ENCODE measurements at regions not wholly inside any gene's neighbourhood (a gene's known extent, or its start where the extent isn't known, plus 50 kb on each side); places are given as distances from the start of the nearest gene placed in this dataset.

GRCh38 chr4:160810941-160811340 is 1352.9 kb downstream of the FSTL5 start:
- Mint-ChIP-seq H3K36me3 (no peaks in the 10 kb centered on the region), H3K9me3 (peaks cover 4% of the 10 kb centered on the region; the same call in 1 of the 2 replicates), H3K27ac (no peak overlapping the region), H3K4me3 (no peak overlapping the region), H3K4me1 (no peaks in the 10 kb centered on the region), H3K27me3 (ENCODE audit: low read depth) (no peaks in the 10 kb centered on the region)
- ChIA-PET CTCF (no interaction called here), POLR2A (no interaction called here)
- TF ChIP-seq, protein P1, sequence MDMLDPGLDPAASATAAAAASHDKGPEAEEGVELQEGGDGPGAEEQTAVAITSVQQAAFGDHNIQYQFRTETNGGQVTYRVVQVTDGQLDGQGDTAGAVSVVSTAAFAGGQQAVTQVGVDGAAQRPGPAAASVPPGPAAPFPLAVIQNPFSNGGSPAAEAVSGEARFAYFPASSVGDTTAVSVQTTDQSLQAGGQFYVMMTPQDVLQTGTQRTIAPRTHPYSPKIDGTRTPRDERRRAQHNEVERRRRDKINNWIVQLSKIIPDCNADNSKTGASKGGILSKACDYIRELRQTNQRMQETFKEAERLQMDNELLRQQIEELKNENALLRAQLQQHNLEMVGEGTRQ (CRISPR knock-in tag; IDR thresholded peaks at IDR 0.05) = no peak
- TF ChIP-seq ZNF121 (CRISPR knock-in tag; IDR thresholded peaks at IDR 0.05) = no peak
- TF ChIP-seq CDX4 (CRISPR knock-in tag; IDR thresholded peaks at IDR 0.05; ENCODE audit: borderline replicate concordance) = no peak
- no peak for TF ChIP-seq SOX15 (CRISPR knock-in tag; IDR thresholded peaks at IDR 0.05)
- no peak for TF ChIP-seq ZNF423 (CRISPR knock-in tag; IDR thresholded peaks at IDR 0.05)
- TF ChIP-seq GABPB1 (CRISPR knock-in tag; IDR thresholded peaks at IDR 0.05) = no peak
- TF ChIP-seq PRRX2 (CRISPR knock-in tag; IDR thresholded peaks at IDR 0.05) = no peak
- TF ChIP-seq ZNF396 (CRISPR knock-in tag; IDR thresholded peaks at IDR 0.05; ENCODE audit: borderline replicate concordance) = no peak
- no peak for TF ChIP-seq SMAD3 (CRISPR knock-in tag; IDR thresholded peaks at IDR 0.05; ENCODE audit: borderline replicate concordance)
- no peak for TF ChIP-seq ZNF416 (CRISPR knock-in tag; IDR thresholded peaks at IDR 0.05)
- TF ChIP-seq HMGA2 (CRISPR knock-in tag; IDR thresholded peaks at IDR 0.05) = no peak
- no peak for TF ChIP-seq KAT7 (CRISPR knock-in tag; IDR thresholded peaks at IDR 0.05; ENCODE audit: borderline replicate concordance)
- TF ChIP-seq RORB (CRISPR knock-in tag; IDR thresholded peaks at IDR 0.05) = no peak
- TF ChIP-seq E2F1 (CRISPR knock-in tag; IDR thresholded peaks at IDR 0.05) = no peak
- TF ChIP-seq ATF6 (CRISPR knock-in tag; IDR thresholded peaks at IDR 0.05) = no peak
- no peak for TF ChIP-seq MYBL2 (CRISPR knock-in tag; IDR thresholded peaks at IDR 0.05)
- TF ChIP-seq ZNF138 (CRISPR knock-in tag; conservative IDR thresholded peaks at IDR 0.05) = no peak
- DNase-seq (ENCODE audit: low spot score) (no peak), ATAC-seq (no peak)

DNA sequence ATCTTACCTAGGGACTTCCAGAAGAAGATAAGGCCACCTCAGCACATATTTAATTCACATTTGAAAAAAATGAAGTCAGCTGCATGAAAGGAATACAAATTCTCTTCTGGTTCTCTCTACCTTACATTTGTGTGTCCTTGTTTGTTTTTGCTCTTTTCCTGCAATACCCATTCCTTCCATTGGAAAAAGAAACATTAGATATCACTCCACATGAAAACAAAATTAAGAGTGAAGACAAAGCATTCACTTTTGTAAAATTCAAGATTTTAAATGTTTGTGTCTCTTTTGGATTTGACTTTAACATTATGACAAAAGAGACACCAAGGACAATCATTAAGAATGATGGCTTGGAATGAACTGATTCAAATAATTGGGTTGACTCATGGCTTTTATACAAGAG is 1351.8 kb downstream of the FSTL5 start:
- POLR2A ChIA-PET = no interaction called here

GRCh38 chr4:160814726-160815125 is 1349.1 kb downstream of the FSTL5 start:
- Mint-ChIP-seq H3K27me3 (ENCODE audit: low read depth) (no peaks in the 10 kb centered on the region), H3K36me3 (no peaks in the 10 kb centered on the region), H3K4me3 (no peak overlapping the region), H3K27ac (no peak overlapping the region), H3K9me3 (no peaks in the 10 kb centered on the region), H3K4me1 (no peaks in the 10 kb centered on the region)
- ChIA-PET CTCF (no interaction called here), POLR2A (no interaction called here)
- ATAC-seq (no peak), DNase-seq (ENCODE audit: low spot score) (no peak)
- TF ChIP-seq, protein P2, sequence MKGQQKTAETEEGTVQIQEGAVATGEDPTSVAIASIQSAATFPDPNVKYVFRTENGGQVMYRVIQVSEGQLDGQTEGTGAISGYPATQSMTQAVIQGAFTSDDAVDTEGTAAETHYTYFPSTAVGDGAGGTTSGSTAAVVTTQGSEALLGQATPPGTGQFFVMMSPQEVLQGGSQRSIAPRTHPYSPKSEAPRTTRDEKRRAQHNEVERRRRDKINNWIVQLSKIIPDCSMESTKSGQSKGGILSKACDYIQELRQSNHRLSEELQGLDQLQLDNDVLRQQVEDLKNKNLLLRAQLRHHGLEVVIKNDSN (CRISPR knock-in tag; IDR thresholded peaks at IDR 0.05) = no peak
- TF ChIP-seq GTF2I (CRISPR knock-in tag; conservative IDR thresholded peaks at IDR 0.05) = no peak
- no peak for TF ChIP-seq ESRRA (CRISPR knock-in tag; IDR thresholded peaks at IDR 0.05; ENCODE audit: borderline replicate concordance)
- TF ChIP-seq, protein P3, sequence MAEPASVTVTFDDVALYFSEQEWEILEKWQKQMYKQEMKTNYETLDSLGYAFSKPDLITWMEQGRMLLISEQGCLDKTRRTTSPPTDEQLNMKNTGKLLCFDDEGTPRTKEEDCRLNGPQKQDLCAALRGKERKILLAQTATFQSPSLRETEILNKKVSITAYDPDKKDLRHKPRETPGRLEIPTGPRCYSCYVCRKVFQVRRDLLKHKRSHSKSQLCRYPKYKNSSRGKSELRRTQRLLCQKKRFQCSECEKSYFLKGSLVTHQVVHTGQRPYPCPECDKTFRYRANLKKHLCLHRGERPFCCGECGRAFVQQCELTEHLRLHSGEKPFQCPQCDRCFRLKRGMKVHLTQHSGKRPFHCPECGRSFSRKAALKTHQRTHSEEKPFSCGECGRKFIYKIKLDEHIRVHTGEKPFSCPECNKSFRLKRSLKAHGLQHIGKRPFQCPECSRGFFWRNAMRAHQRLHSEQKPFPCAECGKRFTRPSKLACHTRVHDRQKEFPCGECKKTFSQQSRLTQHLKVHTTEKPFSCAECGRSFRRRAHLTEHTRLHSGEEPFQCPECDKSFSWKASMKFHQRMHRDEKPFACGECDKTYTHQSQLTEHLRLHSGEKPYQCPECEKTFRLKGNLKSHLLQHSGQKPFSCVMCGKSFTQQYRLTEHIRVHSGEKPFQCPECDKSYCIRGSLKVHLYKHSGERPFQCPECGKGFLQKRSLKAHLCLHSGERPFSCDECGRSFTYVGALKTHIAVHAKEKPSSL (CRISPR knock-in tag; conservative IDR thresholded peaks at IDR 0.05) = no peak
- no peak for TF ChIP-seq ZNF219 (CRISPR knock-in tag; IDR thresholded peaks at IDR 0.05; ENCODE audit: borderline replicate concordance)
- TF ChIP-seq RELA (CRISPR knock-in tag; IDR thresholded peaks at IDR 0.05; ENCODE audit: borderline replicate concordance) = no peak

More for the DNA sequence above, 1351.8 kb downstream of the FSTL5 start:
- H3K36me3 Mint-ChIP-seq = no peaks in the 10 kb centered on the region
- H3K27ac Mint-ChIP-seq = no peak overlapping the region
- no peaks in the 10 kb centered on the region for H3K27me3 Mint-ChIP-seq (ENCODE audit: low read depth)
- CTCF ChIA-PET = no interaction called here
- H3K4me3 Mint-ChIP-seq = no peak overlapping the region
- H3K9me3 Mint-ChIP-seq = peaks cover 4% of the 10 kb centered on the region; the same call in 1 of the 2 replicates
- no peaks in the 10 kb centered on the region for H3K4me1 Mint-ChIP-seq
- DNase-seq (ENCODE audit: low spot score) (no peak), ATAC-seq (no peak)
- TF ChIP-seq EMX1 (CRISPR knock-in tag; IDR thresholded peaks at IDR 0.05) (no peak), FOXJ3 (CRISPR knock-in tag; IDR thresholded peaks at IDR 0.05; ENCODE audit: borderline replicate concordance) (no peak)

Data from WTC11 (cell line).